K562 (cell line): ENCODE measurements at regions not wholly inside any gene's neighbourhood (a gene's known extent, or its start where the extent isn't known, plus 50 kb on each side); places are given as distances from the start of the nearest gene placed in this dataset.

Source experiments
- ATAC-seq: fragments of 200-7000 bp; cut with Tn5 transposase; 3 replicates; pipeline ENCODE4 v1.9.1; 2020; ENCODE audit warnings: moderate library complexity
- BruUV-seq: library from RNA; stranded (reverse); fragments of 400-500 nt; replicated peaks from 2 replicates; lab custom pipeline; 2021; lab: Mats Ljungman, UMichigan
- CTCF ChIA-PET: fragments of 300-600 bp; formaldehyde crosslinking; extraction: SDS; loops from one replicate; lab custom pipeline; 2021; ENCODE audit warnings: low intra/inter-chr PET ratio; lab: Yijun Ruan, JAX
- POLR2A ChIA-PET: fragments of 300-600, 350-650 bp; sonication (Branson Sonifier 250); formaldehyde crosslinking; extraction: SDS; loops from one replicate; lab custom pipeline; 2021; ENCODE audit warnings: antibody characterized with exemption, inconsistent platforms; lab: Yijun Ruan, JAX
- DNase-seq, 4 experiments: peaks; one replicate each; pipeline versions ENCODE4 v3.0.0 to v3.0.0-alpha.2; 2011 to 2018; ENCODE audit warnings: low spot score in 3 of 4, mixed read lengths in 3 of 4; ENCODE audit errors: extremely low read depth in 1 of 4
- FAIRE-seq: peaks from 2 replicates; lab custom pipeline; 2011; peaks lifted over from hg19 to GRCh38; lab: Jason Lieb, UNC
- H2AFZ ChIP-seq: 2 replicates; pipeline ENCODE4 v1.6.0; 2011; ENCODE audit warnings: low read depth, low read length, control low read depth, inconsistent platforms
- H3K27ac ChIP-seq: fragments of 200-600 bp; 3 replicates; pipeline ENCODE4 v1.8.0; 2011; ENCODE audit warnings: low read depth, mild to moderate bottlenecking, control low read depth, inconsistent platforms, low read length, moderate library complexity, mixed read lengths; ENCODE audit errors: extremely low read depth
- H3K27me3 ChIP-seq, 2 experiments: fragments of 300-600 bp in 1 of 2; 2 replicates in 1 of 2; 3 replicates in 1 of 2; pipeline versions ENCODE4 v1.6.0 to v1.8.0; 2011; ENCODE audit warnings: inconsistent platforms in 2 of 2, low read length in 2 of 2, mild to moderate bottlenecking in 1 of 2, mixed read lengths in 1 of 2, moderate library complexity in 1 of 2; ENCODE audit not compliant: control insufficient read depth in 2 of 2, insufficient read depth in 2 of 2
- H3K36me3 ChIP-seq: fragments of 300-600 bp; 3 replicates; pipeline ENCODE4 v1.8.0; 2011; ENCODE audit warnings: mild to moderate bottlenecking, low read length, inconsistent platforms; ENCODE audit not compliant: control insufficient read depth, insufficient read depth
- H3K4me1 ChIP-seq, 2 experiments: fragments of 200-600 bp in 1 of 2; replicated peaks in 1 of 2; 2 replicates in 1 of 2; 3 replicates in 1 of 2; pipeline versions ENCODE4 v1.5.1 to v1.8.0; 2011; ENCODE audit warnings: inconsistent platforms in 2 of 2, low read length in 2 of 2, mild to moderate bottlenecking in 1 of 2, mixed read lengths in 1 of 2, moderate library complexity in 1 of 2; ENCODE audit not compliant: control insufficient read depth in 2 of 2, insufficient read depth in 2 of 2
- H3K4me2 ChIP-seq: 2 replicates; pipeline ENCODE4 v1.6.1; 2011; ENCODE audit warnings: low read length, control low read depth, inconsistent platforms, mixed read lengths; ENCODE audit not compliant: insufficient read depth
- H3K4me3 ChIP-seq: fragments of 200-600 bp; sonication (generic), shearing (Covaris generic); 2 replicates; pipeline ENCODE4 v1.5.1; 2016; ENCODE audit warnings: control low read depth, inconsistent platforms
- H3K79me2 ChIP-seq: fragments of 200-600 bp; 3 replicates; pipeline ENCODE4 v1.8.0; 2011; ENCODE audit warnings: low read length, inconsistent platforms; ENCODE audit not compliant: control insufficient read depth, insufficient read depth
- H3K9ac ChIP-seq, 2 experiments: 2 replicates each; pipeline versions ENCODE4 v1.6.0 to v1.6.1; 2011; ENCODE audit warnings: low read depth in 2 of 2, low read length in 2 of 2, control low read depth in 1 of 2, inconsistent platforms in 1 of 2, mild to moderate bottlenecking in 1 of 2, mixed read lengths in 1 of 2; ENCODE audit not compliant: insufficient read depth in 1 of 2
- H3K9me1 ChIP-seq: one replicate; pipeline ENCODE4 v1.6.0; 2011; ENCODE audit warnings: inconsistent platforms, mild to moderate bottlenecking, low read length, moderate library complexity; ENCODE audit not compliant: control insufficient read depth, insufficient read depth
- H3K9me3 ChIP-seq: replicated peaks from 2 replicates; pipeline ENCODE4 v1.5.1; 2011; ENCODE audit warnings: low read depth, low read length, inconsistent platforms; ENCODE audit not compliant: control insufficient read depth, insufficient read depth
- H4K20me1 ChIP-seq: replicated peaks from 2 replicates; pipeline ENCODE4 v1.6.1; 2011; ENCODE audit warnings: low read length, inconsistent platforms, mixed read lengths; ENCODE audit not compliant: control insufficient read depth, insufficient read depth
- CBFA2T2 ChIP-seq: fragments of 450-650 bp; conservative IDR thresholded peaks from 2 replicates; pipeline ENCODE4 v1.6.1; 2017; ENCODE audit warnings: mild to moderate bottlenecking
- CEBPZ ChIP-seq: fragments of 150-350 bp; IDR thresholded peaks from 2 replicates; pipeline ENCODE4 v1.6.1; 2014; ENCODE audit warnings: low read depth, mild to moderate bottlenecking, low read length, borderline replicate concordance
- ETS2 ChIP-seq: IDR thresholded peaks from 2 replicates; pipeline ENCODE4 v1.6.1; 2016; ENCODE audit warnings: borderline replicate concordance, missing genetic modification characterization, mild to moderate bottlenecking, moderate library complexity, missing compliant biosample characterization; ENCODE audit not compliant: poor library complexity, severe bottlenecking
- GABPA ChIP-seq: fragments of 200-800 bp; sonication (Bioruptor generic); conservative IDR thresholded peaks from 2 replicates; pipeline ENCODE4 v1.6.1; 2016; ENCODE audit warnings: low read depth, missing genetic modification characterization, missing compliant biosample characterization
- HMGXB4 ChIP-seq: sonication (generic); formaldehyde crosslinking; IDR thresholded peaks from 2 replicates; pipeline ENCODE4 v1.8.1; 2023; ENCODE audit warnings: mild to moderate bottlenecking, missing genetic modification reagents
- IRF9 ChIP-seq: fragments of 450-650 bp; IDR thresholded peaks from 2 replicates; pipeline ENCODE4 v1.6.1; 2016; ENCODE audit warnings: missing biosample characterization, missing genetic modification characterization
- SLC30A9 ChIP-seq: fragments of 250-450 bp; sonication (Bioruptor Pico); IDR thresholded peaks from 2 replicates; pipeline ENCODE4 v1.8.0; 2022; ENCODE audit warnings: mild to moderate bottlenecking, moderate library complexity
- SRF ChIP-seq, 2 experiments: fragments of 250-450, 450-650 bp in 1 of 2; sonication (Bioruptor Pico) in 1 of 2; sonication (generic) in 1 of 2; formaldehyde crosslinking; IDR thresholded peaks; 2 replicates each; pipeline versions ENCODE4 v1.5.0 to v1.5.1; 2020 to 2022; ENCODE audit warnings: mild to moderate bottlenecking in 1 of 2, missing genetic modification reagents in 1 of 2
- ZFP36 ChIP-seq: fragments of 150-350 bp; IDR thresholded peaks from 2 replicates; pipeline ENCODE4 v1.6.1; 2018; ENCODE audit warnings: low read length, low read depth; ENCODE audit not compliant: partially characterized antibody
- ZNF592 ChIP-seq: fragments of 450-650 bp; IDR thresholded peaks from 2 replicates; pipeline ENCODE4 v1.6.1; 2017; ENCODE audit warnings: antibody characterized with exemption, mild to moderate bottlenecking
- ZNF778 ChIP-seq: fragments of 450-650 bp; formaldehyde crosslinking; IDR thresholded peaks from 2 replicates; pipeline ENCODE4 v1.4.0; 2020; ENCODE audit warnings: mild to moderate bottlenecking, moderate library complexity
- WGBS: fragments of 100-300 bp; shearing (Covaris generic); methylation state at CpG from one replicate; pipeline ENCODE4 v1.1.6; 2016; ENCODE audit warnings: low coverage, mixed read lengths; ENCODE audit not compliant: insufficient coverage; ENCODE audit errors: missing lambda C conversion rate; 5-methylcytosine and 5-hydroxymethylcytosine counted together
- in situ Hi-C: fragments of 300-500 bp; cut with MboI; formaldehyde crosslinking; loops from 4 replicates; pipeline ENCODE4 v1.15.0; 2018; ENCODE audit warnings: inconsistent platforms, mixed read lengths
- intact Hi-C: fragments of 100-400 bp; cut with micrococcal nuclease; formaldehyde crosslinking; loops from 2 replicates; pipeline ENCODE4 v1.14.2; 2022

- Histone ChIP-seq H3K27ac (no peak overlapping the region), H3K4me1 (no peaks in the 10 kb centered on the region), H3K4me2 (no peak overlapping the region), H3K9ac (no peak overlapping the region), H3K79me2 (no peaks in the 10 kb centered on the region), H3K9me1 (no peaks in the 10 kb centered on the region), H2AFZ (no peak overlapping the region), H4K20me1 (no peaks in the 10 kb centered on the region), H3K9me3 (no peaks in the 10 kb centered on the region), H3K27me3 (no peaks in the 10 kb centered on the region), H3K4me3 (no peak overlapping the region), H3K36me3 (no peaks in the 10 kb centered on the region)
- ChIA-PET CTCF (no interaction called here), POLR2A (no interaction called here)
- intact Hi-C loops (no loop called here), in situ Hi-C loops (no loop called here)
- DNase-seq (no peak), FAIRE-seq (no peak), ATAC-seq (no peak)
- no TSS peak for BruUV-seq
- WGBS, result 11% methylated on average over 1 of the region's 1 CpG
- TF ChIP-seq ZFP36 (no peak), ZNF778 (no peak), CEBPZ (no peak), ZNF592 (no peak), SRF (CRISPR knock-in tag; IDR thresholded peaks at IDR 0.05) (no peak), IRF9 (tag) (no peak), ETS2 (tag) (no peak), SLC30A9 (CRISPR knock-in tag) (no peak), HMGXB4 (CRISPR knock-in tag) (no peak), CBFA2T2 (no peak), GABPA (tag) (no peak)
These were observed 192.4 kb downstream of the OGFRL1 start for GRCh38 chr6:71481011-71481410.
